IPS-20b (cell line): ENCODE measurements at regions not wholly inside any gene's neighbourhood (a gene's known extent, or its start where the extent isn't known, plus 50 kb on each side); places are given as distances from the start of the nearest gene placed in this dataset.

ENCODE experiments used
- H3K27ac ChIP-seq: one replicate; pipeline ENCODE4 v1.5.1; 2013; ENCODE audit warnings: low read length
- H3K27me3 ChIP-seq: 2 replicates; pipeline ENCODE4 v1.6.1; 2013; ENCODE audit warnings: mild to moderate bottlenecking, low read length, inconsistent platforms; ENCODE audit not compliant: insufficient read depth
- H3K36me3 ChIP-seq: 2 replicates; pipeline ENCODE4 v1.6.1; 2013; ENCODE audit warnings: low read depth, mild to moderate bottlenecking, inconsistent platforms, low read length, moderate library complexity; ENCODE audit not compliant: insufficient read depth
- H3K4me1 ChIP-seq: 2 replicates; pipeline ENCODE4 v1.6.1; 2013; ENCODE audit warnings: mild to moderate bottlenecking, control low read depth, inconsistent platforms, low read length, moderate library complexity; ENCODE audit not compliant: insufficient read depth
- H3K4me3 ChIP-seq: 2 replicates; pipeline ENCODE4 v1.5.1; 2013; ENCODE audit warnings: mild to moderate bottlenecking, low read length, inconsistent platforms
- H3K9ac ChIP-seq: 2 replicates; pipeline ENCODE4 v1.6.1; 2013; ENCODE audit warnings: low read depth, mild to moderate bottlenecking, inconsistent platforms, low read length, moderate library complexity
- H3K9me3 ChIP-seq: 2 replicates; pipeline ENCODE4 v1.6.1; 2013; ENCODE audit warnings: mild to moderate bottlenecking, low read depth, low read length, inconsistent platforms; ENCODE audit not compliant: insufficient read depth

- Histone ChIP-seq H3K27ac (no peak overlapping the region), H3K36me3 (no peaks in the 10 kb centered on the region), H3K9me3 (no peaks in the 10 kb centered on the region), H3K4me3 (no peak overlapping the region), H3K9ac (no peak overlapping the region), H3K4me1 (peaks cover 11% of the 10 kb centered on the region; the same call in 1 of the 2 replicates), H3K27me3 (peaks cover 100% of the 10 kb centered on the region)
Measured at GRCh38 chr1:78227705-78228635, 182.2 kb downstream of the GIPC2 start.

- Histone ChIP-seq H3K4me1 (peaks cover 11% of the 10 kb centered on the region; the same call in 1 of the 2 replicates), H3K27me3 (peaks cover 100% of the 10 kb centered on the region), H3K27ac (no peak overlapping the region), H3K9me3 (no peaks in the 10 kb centered on the region), H3K9ac (no peak overlapping the region), H3K36me3 (no peaks in the 10 kb centered on the region), H3K4me3 (no peak overlapping the region)
Measured at GRCh38 chr1:78229344-78229743, 183.6 kb downstream of the GIPC2 start.

GRCh38 chr1:78231477-78231876 is 185.7 kb downstream of the GIPC2 start:
- no peaks in the 10 kb centered on the region for H3K36me3 ChIP-seq
- no peaks in the 10 kb centered on the region for H3K9me3 ChIP-seq
- no peak overlapping the region for H3K4me3 ChIP-seq
- peaks cover 100% of the 10 kb centered on the region for H3K27me3 ChIP-seq
- H3K4me1 ChIP-seq: no peaks in the 10 kb centered on the region
- H3K9ac ChIP-seq: no peak overlapping the region
- no peak overlapping the region for H3K27ac ChIP-seq

- Histone ChIP-seq H3K27me3 (peaks cover 100% of the 10 kb centered on the region), H3K9me3 (no peaks in the 10 kb centered on the region), H3K4me3 (no peak overlapping the region)
Measured at GRCh38 chr1:78231894-78232293, 186.1 kb downstream of the GIPC2 start.

GRCh38 chr1:78232630-78233029 is 186.9 kb downstream of the GIPC2 start:
- Histone ChIP-seq H3K27ac (no peak overlapping the region), H3K36me3 (no peaks in the 10 kb centered on the region), H3K4me3 (no peak overlapping the region), H3K4me1 (peaks cover under 1% of the 10 kb centered on the region; the same call in 1 of the 2 replicates), H3K27me3 (peaks cover 100% of the 10 kb centered on the region), H3K9me3 (no peaks in the 10 kb centered on the region), H3K9ac (no peak overlapping the region)

More at GRCh38 chr1:78231894-78232293, 186.1 kb downstream of the GIPC2 start:
- no peak overlapping the region for H3K27ac ChIP-seq
- H3K9ac ChIP-seq: no peak overlapping the region
- H3K4me1 ChIP-seq: no peaks in the 10 kb centered on the region
- H3K36me3 ChIP-seq: no peaks in the 10 kb centered on the region

- no peak overlapping the region for H3K4me3 ChIP-seq
- peaks cover 1% of the 10 kb centered on the region; the same call in 1 of the 2 replicates for H3K9me3 ChIP-seq
- H3K27ac ChIP-seq: no peak overlapping the region
- peaks cover 100% of the 10 kb centered on the region for H3K27me3 ChIP-seq
- no peak overlapping the region for H3K9ac ChIP-seq
- no peaks in the 10 kb centered on the region for H3K36me3 ChIP-seq
- peaks cover 7% of the 10 kb centered on the region; the same call in 1 of the 2 replicates for H3K4me1 ChIP-seq
Measured at GRCh38 chr1:78234496-78234895, 188.7 kb downstream of the GIPC2 start.

- H3K9me3 ChIP-seq: peaks cover 5% of the 10 kb centered on the region; the same call in 1 of the 2 replicates
- H3K9ac ChIP-seq: no peak overlapping the region
- peaks cover 7% of the 10 kb centered on the region; the same call in 1 of the 2 replicates for H3K4me1 ChIP-seq
- H3K36me3 ChIP-seq: no peaks in the 10 kb centered on the region
- no peak overlapping the region for H3K27ac ChIP-seq
- H3K27me3 ChIP-seq: peaks cover 100% of the 10 kb centered on the region
- H3K4me3 ChIP-seq: no peak overlapping the region
Measured at GRCh38 chr1:78236716-78237115, 190.9 kb downstream of the GIPC2 start.

- Histone ChIP-seq H3K27me3 (peaks cover 100% of the 10 kb centered on the region), H3K9ac (no peak overlapping the region), H3K9me3 (peaks cover 5% of the 10 kb centered on the region; the same call in 1 of the 2 replicates), H3K36me3 (no peaks in the 10 kb centered on the region), H3K27ac (no peak overlapping the region), H3K4me3 (no peak overlapping the region), H3K4me1 (peaks cover 7% of the 10 kb centered on the region; the same call in 1 of the 2 replicates)
Measured at GRCh38 chr1:78237364-78237916, 191.7 kb downstream of the GIPC2 start.

- Histone ChIP-seq H3K4me1 (peaks cover 7% of the 10 kb centered on the region; the same call in 1 of the 2 replicates), H3K9ac (no peak overlapping the region), H3K36me3 (no peaks in the 10 kb centered on the region), H3K9me3 (peaks cover 5% of the 10 kb centered on the region; the same call in 1 of the 2 replicates), H3K27ac (no peak overlapping the region), H3K4me3 (no peak overlapping the region), H3K27me3 (peaks cover 81% of the 10 kb centered on the region)
Measured at GRCh38 chr1:78240191-78240590, 194.4 kb downstream of the GIPC2 start.

- Histone ChIP-seq H3K9me3 (peaks cover 5% of the 10 kb centered on the region; the same call in 1 of the 2 replicates), H3K27me3 (peaks cover 75% of the 10 kb centered on the region), H3K9ac (no peak overlapping the region), H3K4me3 (no peak overlapping the region), H3K36me3 (no peaks in the 10 kb centered on the region), H3K4me1 (peaks cover 7% of the 10 kb centered on the region; the same call in 1 of the 2 replicates), H3K27ac (no peak overlapping the region)
Measured at GRCh38 chr1:78240755-78241154, 195.0 kb downstream of the GIPC2 start.

GRCh38 chr1:78247079-78247478 is 201.3 kb downstream of the GIPC2 start:
- no peaks in the 10 kb centered on the region for H3K9me3 ChIP-seq
- no peak overlapping the region for H3K4me3 ChIP-seq
- H3K27me3 ChIP-seq: peaks cover 69% of the 10 kb centered on the region
- H3K36me3 ChIP-seq: no peaks in the 10 kb centered on the region
- no peaks in the 10 kb centered on the region for H3K4me1 ChIP-seq
- no peak overlapping the region for H3K9ac ChIP-seq
- H3K27ac ChIP-seq: no peak overlapping the region
